CMK (cell line): ENCODE measurements at regions not wholly inside any gene's neighbourhood (a gene's known extent, or its start where the extent isn't known, plus 50 kb on each side); places are given as distances from the start of the nearest gene placed in this dataset.

Experiments used
- DNase-seq: peaks from one replicate; pipeline ENCODE4 v3.0.0-alpha.2; 2010; ENCODE audit warnings: low read depth

- DNase-seq = no peak
Observed at GRCh38 chr15:61633951-61634350, 404.8 kb upstream of the RORA start.

DNA sequence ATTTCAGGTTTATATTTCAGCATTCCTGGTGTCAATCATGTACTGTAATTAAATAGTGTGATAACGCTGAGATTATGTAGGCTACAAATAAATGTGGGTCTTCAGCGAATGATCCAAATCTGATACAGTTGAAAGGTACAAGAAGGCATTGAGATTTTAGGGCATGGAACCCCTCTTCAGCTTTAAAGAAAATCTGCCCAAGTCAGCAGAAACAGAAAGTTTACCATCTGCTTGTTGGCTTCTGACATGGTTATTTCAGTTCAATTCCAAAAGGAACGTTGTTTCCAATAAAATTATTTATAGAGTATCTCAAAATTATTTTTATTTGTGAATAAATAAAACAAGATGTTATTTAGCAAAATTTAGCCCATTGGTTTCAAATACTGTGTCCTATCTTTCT lies 400.2 kb upstream of the RORA start:
- DNase-seq = no peak

DNA sequence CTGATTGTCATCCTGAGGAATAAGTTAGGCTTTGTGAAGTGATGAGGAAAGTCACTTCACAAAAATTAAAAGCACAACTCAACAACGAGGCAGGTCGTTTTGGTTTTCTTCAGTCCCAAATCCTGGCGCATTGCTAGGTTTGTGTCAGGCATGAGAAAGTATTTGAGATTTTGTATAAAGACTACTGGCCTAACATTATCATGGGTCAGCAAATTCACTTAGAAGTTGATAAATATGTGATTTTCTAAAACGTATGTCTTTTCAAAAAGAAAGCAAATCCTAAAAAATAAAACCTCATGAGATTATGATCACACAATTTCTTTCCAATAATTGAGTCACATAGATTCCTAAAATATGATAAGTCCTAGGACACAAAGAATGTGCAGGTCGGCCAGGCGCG lies 395.8 kb upstream of the RORA start:
- no peak for DNase-seq

GRCh38 chr15:61623746-61624145 lies 394.6 kb upstream of the RORA start:
- DNase-seq = no peak

GRCh38 chr15:61621865-61622264 lies 392.8 kb upstream of the RORA start:
- no peak for DNase-seq

DNA sequence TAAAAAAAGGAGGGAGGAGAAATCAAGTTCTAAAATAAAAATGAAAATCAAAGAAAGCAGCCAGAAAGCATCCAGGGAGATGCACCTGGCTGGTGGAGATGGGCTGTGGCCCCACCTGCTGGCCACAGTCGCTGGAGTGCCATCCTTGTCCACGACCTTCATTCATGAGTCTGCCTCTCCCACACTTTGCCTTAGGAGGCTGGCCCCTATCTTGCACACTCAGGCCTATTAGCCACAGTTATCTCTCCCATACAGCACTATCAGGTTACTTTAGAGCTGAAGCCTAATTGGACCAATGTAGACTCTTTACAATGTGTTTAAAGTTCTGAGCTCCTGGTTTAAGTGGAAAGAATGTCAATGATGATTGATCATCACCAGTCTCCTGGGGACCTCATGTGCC lies 392.0 kb upstream of the RORA start:
- peak; percentile 83 for DNase-seq

DNA sequence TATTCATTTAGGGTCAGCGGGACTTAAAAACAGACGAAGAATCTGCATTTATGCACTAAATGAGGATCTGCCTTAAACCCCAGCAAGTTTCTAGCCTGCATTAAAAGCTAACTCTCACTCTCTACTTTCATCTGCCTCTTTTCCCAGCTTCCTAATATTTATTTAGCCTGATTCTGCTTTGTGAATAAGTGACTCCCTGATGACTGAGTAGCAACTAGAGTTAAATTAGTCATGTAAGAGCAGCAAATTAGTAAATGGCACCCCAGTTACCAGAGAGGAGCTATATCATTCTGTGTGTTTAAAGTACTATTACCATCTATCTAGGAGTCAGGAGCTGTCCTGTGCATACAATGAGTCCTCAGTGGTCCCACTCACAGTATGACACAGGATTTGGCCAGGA lies 391.0 kb upstream of the RORA start:
- no peak for DNase-seq

DNA sequence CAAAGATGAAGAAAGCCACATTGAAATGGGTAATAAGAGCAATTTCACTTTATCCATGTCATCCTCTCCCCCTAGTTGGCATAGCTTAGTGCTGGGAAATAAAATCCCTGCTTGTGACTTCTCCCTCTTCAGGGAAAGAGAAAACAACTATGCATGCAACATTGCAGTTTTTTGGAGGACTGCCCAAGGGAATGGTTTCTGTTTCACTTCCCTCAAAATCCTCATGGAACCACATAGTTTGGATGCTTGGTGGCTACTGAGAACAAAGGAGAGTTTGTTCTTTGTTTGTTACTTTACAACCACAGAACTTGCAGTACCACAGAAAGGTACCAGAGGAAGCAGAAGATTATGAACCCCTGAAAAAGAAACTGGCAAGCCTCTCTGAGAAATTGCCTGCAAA lies 384.6 kb upstream of the RORA start:
- no peak for DNase-seq

DNA sequence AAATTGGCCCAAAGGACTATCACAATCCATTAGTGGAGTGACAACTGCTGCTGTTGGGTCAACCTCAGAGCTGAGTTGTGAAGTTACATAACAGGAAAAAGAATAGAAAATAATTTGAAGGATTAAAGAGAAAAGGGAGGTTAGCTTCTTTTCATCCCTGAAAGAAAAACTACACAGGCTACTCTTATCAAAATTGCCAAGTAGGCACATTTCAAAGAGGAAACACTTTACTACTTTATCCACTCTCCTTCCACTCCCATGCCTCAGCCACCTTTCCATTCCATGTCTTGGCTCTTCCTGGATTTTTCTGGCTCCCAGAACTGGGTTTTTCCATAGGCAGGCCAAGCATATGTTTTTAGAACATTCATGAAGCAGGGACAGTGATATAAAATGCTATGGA lies 384.0 kb upstream of the RORA start:
- no peak for DNase-seq

GRCh38 chr15:61612111-61612510 lies 383.0 kb upstream of the RORA start:
- DNase-seq = no peak

- DNase-seq = no peak
Observed at GRCh38 chr15:61605343-61605742, 376.2 kb upstream of the RORA start.

GRCh38 chr15:61598655-61599054 lies 369.6 kb upstream of the RORA start:
- no peak for DNase-seq

GRCh38 chr15:61584410-61584809 lies 355.3 kb upstream of the RORA start:
- no peak for DNase-seq

GRCh38 chr15:61582092-61582491 lies 353.0 kb upstream of the RORA start:
- no peak for DNase-seq

DNA sequence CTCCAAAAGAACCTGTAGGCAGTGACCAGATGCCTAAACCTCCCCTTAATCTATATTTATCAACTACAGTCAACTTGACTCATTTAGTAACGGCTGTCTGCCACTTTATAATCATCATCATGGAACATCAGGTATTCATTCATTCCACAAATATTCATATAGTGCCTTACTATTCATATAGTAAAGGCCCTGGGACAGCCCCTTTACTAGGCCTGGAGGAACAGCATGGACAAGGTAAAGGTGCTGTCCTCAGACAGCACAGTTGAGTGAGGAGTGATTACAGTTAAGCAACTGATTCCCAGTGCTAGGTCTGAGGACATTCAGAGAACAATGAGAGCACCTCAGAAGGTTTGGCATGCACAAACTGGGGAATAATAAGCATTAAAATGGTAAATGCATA lies 346.5 kb upstream of the RORA start:
- DNase-seq = no peak

DNA sequence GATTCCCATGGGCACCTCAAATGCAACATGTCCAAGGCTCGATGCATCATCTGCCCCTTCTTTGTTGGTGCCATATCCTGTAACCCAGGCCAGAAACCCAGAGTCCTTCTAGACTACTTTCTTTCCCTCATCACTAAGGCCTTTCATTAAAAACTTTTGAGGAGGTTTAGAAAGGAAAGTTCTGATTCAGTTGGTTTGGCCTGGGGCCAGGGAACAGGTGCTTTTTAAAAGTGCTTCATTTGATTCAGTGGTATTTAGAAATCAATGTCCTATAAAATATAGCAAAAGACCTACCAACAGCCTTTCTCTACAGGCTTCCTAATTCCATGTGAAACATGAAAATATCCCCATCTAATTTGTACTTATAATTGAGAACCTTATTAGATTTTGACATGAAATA lies 341.9 kb upstream of the RORA start:
- DNase-seq = no peak

- DNase-seq = no peak
Observed at GRCh38 chr15:61564785-61565184, 335.7 kb upstream of the RORA start.

- no peak for DNase-seq
Observed at GRCh38 chr15:61558172-61559136, 329.4 kb upstream of the RORA start.

DNA sequence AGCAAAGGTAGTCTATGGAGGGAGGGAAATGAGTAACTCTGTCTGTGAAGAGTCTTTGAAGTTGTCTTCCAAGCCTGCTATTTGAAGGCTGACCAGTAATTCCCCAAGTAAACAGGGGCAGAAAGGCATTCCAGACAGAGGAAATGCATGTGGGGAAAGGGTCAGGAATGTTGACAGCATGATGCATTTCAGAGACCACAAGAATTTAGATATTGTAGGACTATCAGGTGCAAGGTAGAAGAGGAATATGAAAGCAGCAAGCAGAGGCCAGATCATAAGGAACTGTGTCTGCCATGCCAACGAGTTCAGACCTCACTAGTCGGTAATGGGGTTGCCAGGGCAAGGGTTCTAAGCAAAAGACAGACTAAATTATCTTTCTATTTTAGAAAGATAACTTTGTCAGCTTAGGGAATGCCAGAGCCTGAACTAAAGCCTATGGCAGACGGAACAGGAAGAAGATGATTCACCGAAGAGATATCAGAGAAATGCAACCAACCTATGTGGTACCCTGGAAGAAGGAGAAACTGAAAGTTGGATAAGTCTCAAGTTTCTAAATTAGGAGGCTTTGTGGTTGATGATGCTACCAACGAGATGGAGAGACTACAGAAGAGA lies 327.0 kb upstream of the RORA start:
- DNase-seq = no peak

DNA sequence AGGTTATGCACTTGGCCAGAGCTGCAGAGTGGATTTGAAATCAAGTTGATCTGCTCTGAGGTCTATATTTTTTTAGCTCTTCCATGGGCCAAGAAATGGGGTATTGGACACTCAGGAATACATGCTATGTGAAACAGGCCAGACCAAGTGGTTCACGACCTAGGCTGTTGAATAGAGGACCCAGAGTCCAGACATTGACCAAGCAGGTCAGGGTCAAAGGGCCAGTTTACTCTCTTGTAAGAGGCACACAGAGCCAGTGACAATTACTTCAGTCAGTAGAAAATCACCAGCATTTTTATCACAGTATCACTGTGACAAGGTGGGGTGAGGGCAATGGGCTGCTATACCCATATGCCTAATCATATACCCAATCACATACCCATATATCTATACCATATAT lies 320.6 kb upstream of the RORA start:
- DNase-seq = no peak

- DNase-seq = no peak
Observed at GRCh38 chr15:61545763-61546162, 316.7 kb upstream of the RORA start.

DNA sequence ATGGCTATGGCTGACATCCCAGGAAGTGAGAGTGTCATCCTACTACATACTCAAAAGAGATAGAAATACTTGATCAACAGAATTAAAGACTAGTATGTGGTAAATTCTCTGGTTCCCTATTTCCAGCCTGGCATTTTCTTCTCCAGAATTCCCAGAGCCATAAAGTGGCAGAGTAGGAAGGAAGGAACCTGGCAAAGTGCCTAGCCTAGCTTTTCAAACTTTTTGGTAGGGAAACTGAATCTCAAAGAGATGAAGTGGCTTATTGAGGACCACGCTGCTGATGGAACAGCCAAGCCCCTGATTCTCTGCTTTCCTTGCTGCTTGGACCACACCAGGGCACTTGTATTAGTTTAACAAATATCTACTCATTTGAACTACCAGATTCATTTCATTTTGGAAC lies 312.4 kb upstream of the RORA start:
- DNase-seq = no peak

GRCh38 chr15:61537337-61537736 lies 308.2 kb upstream of the RORA start:
- DNase-seq = no peak

- DNase-seq = no peak
Observed at GRCh38 chr15:61534986-61535385, 305.9 kb upstream of the RORA start.
